GM12878 (cell line): ENCODE measurements at regions not wholly inside any gene's neighbourhood (a gene's known extent, or its start where the extent isn't known, plus 50 kb on each side); places are given as distances from the start of the nearest gene placed in this dataset.

Source experiments
- CTCF ChIP-seq, 3 experiments: IDR thresholded peaks in 2 of 3; conservative IDR thresholded peaks in 1 of 3; 2 replicates each; pipeline ENCODE4 v1.5.1; 2011; ENCODE audit warnings: low read depth in 3 of 3, low read length in 3 of 3, mild to moderate bottlenecking in 3 of 3, control low read depth in 2 of 3, moderate library complexity in 2 of 3, inconsistent platforms in 1 of 3, mixed read lengths in 1 of 3; ENCODE audit not compliant: control insufficient read depth in 2 of 3, insufficient read depth in 1 of 3; ENCODE audit errors: extremely low read depth in 1 of 3
- FOS ChIP-seq: IDR thresholded peaks from 3 replicates; pipeline ENCODE4 v1.6.1; 2011; ENCODE audit warnings: borderline replicate concordance; ENCODE audit not compliant: insufficient read length; ENCODE audit errors: extremely low read depth
- NFYB ChIP-seq: IDR thresholded peaks from 2 replicates; pipeline ENCODE4 v1.6.1; 2011; ENCODE audit warnings: low read depth, mild to moderate bottlenecking, low read length, improper control_type of control experiment, moderate library complexity; ENCODE audit not compliant: insufficient read depth

- TF ChIP-seq FOS, result no peak
- no peak for TF ChIP-seq CTCF (IDR thresholded peaks at IDR 0.05 in 2 of 3, conservative IDR thresholded peaks at IDR 0.05 in 1 of 3; ENCODE audit: control insufficient read depth in 2 of 3, extremely low read depth in 1 of 3, insufficient read depth in 1 of 3, low read depth in 3 of 3, low read length in 3 of 3)
- TF ChIP-seq NFYB, result no peak
Measured at GRCh38 chr12:94707036-94707435, 56.7 kb upstream of the TMCC3 start.
